Right hindlimb (tissue), 1 donor: ENCODE measurements at regions not wholly inside any gene's neighbourhood (a gene's known extent, or its start where the extent isn't known, plus 50 kb on each side); places are given as distances from the start of the nearest gene placed in this dataset.
A peak's percentile ranks its signal among the peaks of the same experiment; 100 is the strongest.

ENCODE experiments used
- DNase-seq: peaks from one replicate; pipeline ENCODE4 v3.0.0-alpha.2; 2018

- DNase-seq, result no peak
These were observed 204.9 kb downstream of the ATG4C start for GRCh38 chr1:62988867-62989266.

- no peak for DNase-seq
These were observed 205.6 kb downstream of the ATG4C start for GRCh38 chr1:62989497-62989896.

GRCh38 chr1:62991152-62991551 lies 207.2 kb downstream of the ATG4C start:
- DNase-seq, result no peak

- no peak for DNase-seq
These were observed 209.9 kb downstream of the ATG4C start for GRCh38 chr1:62993844-62994243.

- no peak for DNase-seq
These were observed 211.2 kb downstream of the ATG4C start for GRCh38 chr1:62995173-62995572.

- DNase-seq, result no peak
These were observed 214.0 kb downstream of the ATG4C start for GRCh38 chr1:62997884-62998283.

GRCh38 chr1:62998845-62999649 lies 215.1 kb downstream of the ATG4C start:
- DNase-seq, result no peak

- no peak for DNase-seq
These were observed 216.6 kb downstream of the ATG4C start for GRCh38 chr1:63000508-63000907.

- no peak for DNase-seq
These were observed 220.9 kb downstream of the ATG4C start for GRCh38 chr1:63004868-63005267.

- no peak for DNase-seq
These were observed 221.9 kb downstream of the ATG4C start for GRCh38 chr1:63005812-63006211.

GRCh38 chr1:63009421-63009820 lies 225.5 kb downstream of the ATG4C start:
- no peak for DNase-seq

GRCh38 chr1:63010913-63011660 lies 227.2 kb downstream of the ATG4C start:
- DNase-seq, result peak; percentile 37

- no peak for DNase-seq
These were observed 228.4 kb downstream of the ATG4C start for GRCh38 chr1:63012339-63012738.

- DNase-seq, result no peak
These were observed 230.3 kb downstream of the ATG4C start for GRCh38 chr1:63014267-63014666.

- DNase-seq, result no peak
These were observed 238.4 kb downstream of the ATG4C start for GRCh38 chr1:63022319-63022718.

GRCh38 chr1:63023171-63023570 lies 239.2 kb downstream of the ATG4C start:
- no peak for DNase-seq

GRCh38 chr1:63023637-63024036 lies 239.7 kb downstream of the ATG4C start:
- no peak for DNase-seq

- no peak for DNase-seq
These were observed 240.2 kb downstream of the ATG4C start for GRCh38 chr1:63024132-63024531.

- no peak for DNase-seq
These were observed 243.2 kb downstream of the ATG4C start for GRCh38 chr1:63027176-63027575.

GRCh38 chr1:63032171-63032570 lies 248.2 kb downstream of the ATG4C start:
- no peak for DNase-seq

GRCh38 chr1:63033211-63033610 lies 249.3 kb downstream of the ATG4C start:
- DNase-seq, result no peak

GRCh38 chr1:63034256-63034655 lies 250.3 kb downstream of the ATG4C start:
- DNase-seq, result no peak

- no peak for DNase-seq
These were observed 254.7 kb downstream of the ATG4C start for GRCh38 chr1:63038586-63038985.

- no peak for DNase-seq
These were observed 257.7 kb downstream of the ATG4C start for GRCh38 chr1:63041660-63042059.
